ENCODE measurements at regions not wholly inside any gene's neighbourhood (a gene's known extent, or its start where the extent isn't known, plus 50 kb on each side); places are given as distances from the start of the nearest gene placed in this dataset.

DNA sequence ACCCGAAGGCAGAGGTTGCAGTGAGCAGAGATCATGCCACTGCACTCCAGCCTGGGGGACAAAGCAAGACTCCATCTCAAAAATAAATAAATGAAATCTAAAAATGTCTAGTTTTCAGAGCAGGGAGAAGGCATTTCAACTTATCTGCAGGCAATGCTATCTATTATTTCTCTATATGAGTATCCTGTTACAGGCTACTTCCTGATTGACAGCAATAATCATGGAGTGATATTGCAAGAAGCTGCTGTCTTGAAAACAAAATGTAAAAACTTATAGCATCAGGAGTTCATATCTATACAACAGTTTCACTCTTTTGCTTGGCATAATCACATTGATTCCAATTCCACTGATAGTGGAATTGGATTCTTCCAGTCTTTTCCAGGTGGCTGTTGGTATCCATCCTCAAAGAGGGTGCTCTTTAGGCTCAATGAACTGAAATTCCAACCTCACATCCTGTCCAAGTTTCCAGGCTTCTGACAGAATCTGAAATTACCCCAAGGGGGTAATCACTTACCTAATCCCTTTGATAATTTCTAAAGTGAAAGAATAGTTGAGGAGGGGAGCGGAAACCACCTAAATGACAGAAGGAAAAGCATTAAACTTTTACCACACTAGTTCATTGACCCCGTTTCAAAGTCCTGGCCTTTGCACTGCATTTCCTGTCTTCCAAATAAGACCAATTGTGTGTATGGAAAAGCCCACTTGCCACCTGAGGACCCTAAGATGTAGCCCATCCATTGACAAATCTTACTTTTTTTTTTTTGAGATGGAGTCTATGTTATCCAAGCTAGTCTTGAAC lies 107.6 kb downstream of the GLUL start:
- H3F3A ChIP-seq (ENCODE audit: insufficient read depth, low read length): no peaks in the 10 kb centered on the region
- H3K79me2 ChIP-seq (ENCODE audit: insufficient read depth, low read length): no peaks in the 10 kb centered on the region
- H3K9ac ChIP-seq (ENCODE audit: low read length): no peak overlapping the region
- no peak overlapping the region for H3K27ac ChIP-seq (ENCODE audit: low read depth, low read length, poor library complexity, severe bottlenecking)
- no peak overlapping the region for H3K4me2 ChIP-seq (ENCODE audit: low read length)
- no peak overlapping the region for H2AFZ ChIP-seq (ENCODE audit: low read length)
- H3K4me3 ChIP-seq (ENCODE audit: low read depth, low read length, poor library complexity, severe bottlenecking): no peak overlapping the region
- H3K36me3 ChIP-seq (ENCODE audit: insufficient read depth, low read length): no peaks in the 10 kb centered on the region
- no peaks in the 10 kb centered on the region for H3K9me3 ChIP-seq (ENCODE audit: low read length)
- no peaks in the 10 kb centered on the region for H3K9me2 ChIP-seq (ENCODE audit: low read depth, low read length)
- TF ChIP-seq, protein P1, sequence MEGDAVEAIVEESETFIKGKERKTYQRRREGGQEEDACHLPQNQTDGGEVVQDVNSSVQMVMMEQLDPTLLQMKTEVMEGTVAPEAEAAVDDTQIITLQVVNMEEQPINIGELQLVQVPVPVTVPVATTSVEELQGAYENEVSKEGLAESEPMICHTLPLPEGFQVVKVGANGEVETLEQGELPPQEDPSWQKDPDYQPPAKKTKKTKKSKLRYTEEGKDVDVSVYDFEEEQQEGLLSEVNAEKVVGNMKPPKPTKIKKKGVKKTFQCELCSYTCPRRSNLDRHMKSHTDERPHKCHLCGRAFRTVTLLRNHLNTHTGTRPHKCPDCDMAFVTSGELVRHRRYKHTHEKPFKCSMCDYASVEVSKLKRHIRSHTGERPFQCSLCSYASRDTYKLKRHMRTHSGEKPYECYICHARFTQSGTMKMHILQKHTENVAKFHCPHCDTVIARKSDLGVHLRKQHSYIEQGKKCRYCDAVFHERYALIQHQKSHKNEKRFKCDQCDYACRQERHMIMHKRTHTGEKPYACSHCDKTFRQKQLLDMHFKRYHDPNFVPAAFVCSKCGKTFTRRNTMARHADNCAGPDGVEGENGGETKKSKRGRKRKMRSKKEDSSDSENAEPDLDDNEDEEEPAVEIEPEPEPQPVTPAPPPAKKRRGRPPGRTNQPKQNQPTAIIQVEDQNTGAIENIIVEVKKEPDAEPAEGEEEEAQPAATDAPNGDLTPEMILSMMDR (IDR thresholded peaks at IDR 0.05; ENCODE audit: low read length): no peak
- no peak for TF ChIP-seq EZH2 (IDR thresholded peaks at IDR 0.05; ENCODE audit: borderline replicate concordance, low read length)
- H3K4me1 ChIP-seq (ENCODE audit: insufficient read depth, low read length, severe bottlenecking): no peaks in the 10 kb centered on the region
- H3K27me3 ChIP-seq (ENCODE audit: insufficient read depth, low read length): no peaks in the 10 kb centered on the region
- no peaks in the 10 kb centered on the region for H4K20me1 ChIP-seq (ENCODE audit: insufficient read depth, low read length)

DNA sequence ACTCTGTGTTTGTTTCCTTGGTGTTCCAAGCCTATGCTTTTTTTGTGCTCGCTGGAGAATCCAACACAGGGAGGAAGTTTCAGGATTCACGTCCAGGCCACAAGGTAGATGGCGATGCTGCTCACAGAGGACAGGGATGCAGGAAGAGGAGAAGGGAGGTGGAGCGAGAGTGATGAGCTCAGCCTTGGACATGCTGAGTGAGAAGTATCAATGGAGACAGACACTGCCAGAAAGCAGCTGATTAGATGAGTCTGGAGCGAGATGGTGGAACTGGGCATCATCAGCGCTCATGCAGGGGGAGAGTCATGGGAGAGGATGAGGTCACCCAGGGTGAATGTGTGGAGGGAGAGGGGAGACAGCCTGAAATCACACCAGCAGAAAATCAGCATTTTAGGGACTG lies 110.0 kb downstream of the GLUL start:
- Histone ChIP-seq H3K27me3 (ENCODE audit: insufficient read depth, low read length) (no peaks in the 10 kb centered on the region), H4K20me1 (ENCODE audit: insufficient read depth, low read length) (no peaks in the 10 kb centered on the region), H3K9me2 (ENCODE audit: low read depth, low read length) (no peaks in the 10 kb centered on the region), H3F3A (ENCODE audit: insufficient read depth, low read length) (no peaks in the 10 kb centered on the region), H3K4me1 (ENCODE audit: insufficient read depth, low read length, severe bottlenecking) (no peaks in the 10 kb centered on the region), H3K9ac (ENCODE audit: low read length) (no peak overlapping the region), H3K4me3 (ENCODE audit: low read depth, low read length, poor library complexity, severe bottlenecking) (no peak overlapping the region), H3K36me3 (ENCODE audit: insufficient read depth, low read length) (no peaks in the 10 kb centered on the region), H2AFZ (ENCODE audit: low read length) (no peak overlapping the region), H3K9me3 (ENCODE audit: low read length) (no peaks in the 10 kb centered on the region), H3K27ac (ENCODE audit: low read depth, low read length, poor library complexity, severe bottlenecking) (no peak overlapping the region), H3K4me2 (ENCODE audit: low read length) (no peak overlapping the region), H3K79me2 (ENCODE audit: insufficient read depth, low read length) (no peaks in the 10 kb centered on the region)
- TF ChIP-seq EZH2 (IDR thresholded peaks at IDR 0.05; ENCODE audit: borderline replicate concordance, low read length): no peak
- TF ChIP-seq, protein P1 (IDR thresholded peaks at IDR 0.05; ENCODE audit: low read length): no peak

GRCh38 chr1:182280504-182280900 lies 111.1 kb downstream of the GLUL start:
- no peak for TF ChIP-seq EZH2 (IDR thresholded peaks at IDR 0.05; ENCODE audit: borderline replicate concordance, low read length)
- TF ChIP-seq, protein P1 (IDR thresholded peaks at IDR 0.05; ENCODE audit: low read length): no peak
- Histone ChIP-seq H3K4me3 (ENCODE audit: low read depth, low read length, poor library complexity, severe bottlenecking) (no peak overlapping the region), H3K27ac (ENCODE audit: low read depth, low read length, poor library complexity, severe bottlenecking) (no peak overlapping the region), H3K9me2 (ENCODE audit: low read depth, low read length) (no peaks in the 10 kb centered on the region), H3K9me3 (ENCODE audit: low read length) (no peaks in the 10 kb centered on the region), H4K20me1 (ENCODE audit: insufficient read depth, low read length) (no peaks in the 10 kb centered on the region), H3K4me2 (ENCODE audit: low read length) (no peak overlapping the region), H3K27me3 (ENCODE audit: insufficient read depth, low read length) (no peaks in the 10 kb centered on the region), H3K9ac (ENCODE audit: low read length) (no peak overlapping the region), H3K79me2 (ENCODE audit: insufficient read depth, low read length) (no peaks in the 10 kb centered on the region), H3F3A (ENCODE audit: insufficient read depth, low read length) (no peaks in the 10 kb centered on the region), H3K36me3 (ENCODE audit: insufficient read depth, low read length) (no peaks in the 10 kb centered on the region), H2AFZ (ENCODE audit: low read length) (no peak overlapping the region), H3K4me1 (ENCODE audit: insufficient read depth, low read length, severe bottlenecking) (no peaks in the 10 kb centered on the region)

Data from OCI-LY1 (cell line).